COLO829 (cell line): ENCODE measurements at regions not wholly inside any gene's neighbourhood (a gene's known extent, or its start where the extent isn't known, plus 50 kb on each side); places are given as distances from the start of the nearest gene placed in this dataset.

ENCODE experiments used
- DNase-seq: peaks from one replicate; pipeline ENCODE4 v3.0.0; 2012; ENCODE audit warnings: low spot score

DNA sequence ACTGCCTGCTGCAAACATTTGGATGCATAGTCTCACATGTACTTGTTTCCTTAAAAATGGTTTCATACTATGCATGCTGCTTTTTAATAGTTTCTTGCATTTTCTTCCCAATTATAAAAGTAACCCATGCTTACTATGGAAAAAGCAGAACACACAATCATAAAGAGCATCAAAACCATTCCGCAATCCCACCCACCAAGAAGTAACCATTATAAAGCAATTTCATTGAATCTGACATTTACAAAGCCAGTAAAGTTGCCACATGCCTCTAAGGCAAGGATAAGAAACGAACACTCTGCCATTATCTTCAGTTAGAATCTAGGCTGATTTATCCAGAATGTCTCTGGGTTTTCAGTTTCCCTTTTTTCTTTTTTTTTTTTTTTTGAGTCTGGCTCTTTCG, 92.7 kb upstream of the OSMR start:
- DNase-seq, result no peak

DNA sequence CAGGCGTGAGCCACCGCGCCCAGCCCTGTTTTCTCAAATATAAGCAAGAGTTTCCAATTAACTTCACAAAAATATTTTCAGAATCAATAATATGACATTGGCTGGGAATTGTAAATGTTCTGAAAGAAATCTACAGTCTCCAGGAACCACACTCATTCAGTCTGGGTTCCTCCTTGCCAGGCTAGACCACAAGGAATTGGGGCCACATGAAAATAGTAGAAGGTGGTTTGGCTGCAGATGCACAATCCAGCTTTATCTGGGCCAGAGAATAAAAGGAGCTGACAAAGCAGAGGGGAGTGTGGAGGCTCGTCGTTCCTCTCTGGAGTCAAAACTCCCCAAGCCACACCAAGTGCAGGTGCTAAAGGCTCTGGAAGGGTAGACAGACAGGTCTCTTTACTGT, 92.0 kb upstream of the OSMR start:
- DNase-seq, result no peak

DNA sequence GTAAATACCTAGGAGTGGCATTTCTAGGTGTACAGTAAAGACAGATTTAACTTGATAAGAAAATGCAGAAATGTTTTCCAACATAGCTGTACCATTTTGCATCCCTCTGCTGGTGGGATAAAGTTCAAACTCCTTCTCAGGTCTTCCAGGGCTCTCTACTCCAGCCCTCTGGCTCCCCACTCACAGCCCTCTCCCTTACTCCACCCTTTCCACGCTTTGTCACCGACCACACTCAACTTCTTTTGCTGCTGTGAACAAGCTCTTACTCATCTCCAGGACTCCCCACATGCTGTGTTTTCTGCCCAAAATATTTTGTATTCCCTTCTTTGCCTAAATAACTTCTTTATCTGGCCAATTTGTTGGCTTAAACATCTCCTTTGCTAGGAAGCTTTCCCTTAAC, 90.6 kb upstream of the OSMR start:
- no peak for DNase-seq

DNA sequence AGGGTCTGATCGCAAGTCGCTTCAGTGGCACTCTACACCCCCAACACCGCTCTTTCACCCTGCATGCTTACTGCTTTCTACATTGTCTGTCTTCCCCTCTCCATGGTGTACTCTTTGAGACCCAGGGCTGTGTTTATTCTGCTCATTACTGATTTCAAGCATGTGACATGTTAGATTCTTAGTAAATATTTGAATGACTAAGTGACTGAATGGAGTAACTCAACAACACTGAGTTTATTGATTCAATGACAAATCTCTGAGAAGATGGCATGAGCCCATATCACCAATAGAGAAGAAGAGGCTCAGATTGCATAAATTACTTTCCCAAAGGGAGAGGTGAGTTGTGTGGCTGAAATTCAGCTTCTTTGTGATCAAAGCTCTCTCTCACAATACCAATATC, 89.7 kb upstream of the OSMR start:
- DNase-seq, result no peak

DNA sequence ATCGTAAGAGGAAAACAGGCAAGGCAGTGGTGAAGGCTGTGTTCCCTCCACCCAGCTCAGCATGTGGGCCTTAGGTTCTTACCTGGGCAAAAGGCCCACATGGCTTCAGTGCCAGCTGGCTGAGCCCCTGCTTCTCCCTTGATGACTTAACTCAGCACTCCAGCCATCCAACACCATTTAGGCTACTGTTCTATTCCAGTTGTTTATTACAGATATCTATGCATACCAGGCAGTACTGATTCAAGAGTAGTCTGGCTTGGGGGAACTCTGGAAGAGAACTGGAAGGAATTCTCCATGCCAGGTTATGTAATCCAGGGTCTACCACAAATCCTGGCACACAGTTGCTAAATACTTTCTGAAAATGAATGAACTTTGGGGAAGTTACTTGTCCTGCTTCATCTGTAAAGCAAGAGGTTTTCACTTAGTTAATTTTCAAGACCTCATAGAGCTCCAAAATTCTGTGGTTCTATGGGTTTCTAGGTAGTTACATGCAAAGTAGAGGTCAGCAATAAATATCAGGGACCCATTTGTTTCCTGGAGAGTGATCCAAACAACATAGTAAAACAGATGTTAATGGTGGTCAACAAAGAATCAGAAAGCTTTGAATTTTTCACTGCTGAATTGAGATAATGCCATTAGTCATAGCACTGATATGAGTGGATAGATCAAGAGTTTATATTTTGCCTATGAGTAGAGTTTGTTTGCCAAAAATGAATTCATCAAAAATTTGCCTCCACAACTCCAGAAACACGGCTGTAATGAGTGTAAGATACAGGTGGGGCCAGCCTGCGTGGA, 88.2 kb upstream of the OSMR start:
- no peak for DNase-seq

DNA sequence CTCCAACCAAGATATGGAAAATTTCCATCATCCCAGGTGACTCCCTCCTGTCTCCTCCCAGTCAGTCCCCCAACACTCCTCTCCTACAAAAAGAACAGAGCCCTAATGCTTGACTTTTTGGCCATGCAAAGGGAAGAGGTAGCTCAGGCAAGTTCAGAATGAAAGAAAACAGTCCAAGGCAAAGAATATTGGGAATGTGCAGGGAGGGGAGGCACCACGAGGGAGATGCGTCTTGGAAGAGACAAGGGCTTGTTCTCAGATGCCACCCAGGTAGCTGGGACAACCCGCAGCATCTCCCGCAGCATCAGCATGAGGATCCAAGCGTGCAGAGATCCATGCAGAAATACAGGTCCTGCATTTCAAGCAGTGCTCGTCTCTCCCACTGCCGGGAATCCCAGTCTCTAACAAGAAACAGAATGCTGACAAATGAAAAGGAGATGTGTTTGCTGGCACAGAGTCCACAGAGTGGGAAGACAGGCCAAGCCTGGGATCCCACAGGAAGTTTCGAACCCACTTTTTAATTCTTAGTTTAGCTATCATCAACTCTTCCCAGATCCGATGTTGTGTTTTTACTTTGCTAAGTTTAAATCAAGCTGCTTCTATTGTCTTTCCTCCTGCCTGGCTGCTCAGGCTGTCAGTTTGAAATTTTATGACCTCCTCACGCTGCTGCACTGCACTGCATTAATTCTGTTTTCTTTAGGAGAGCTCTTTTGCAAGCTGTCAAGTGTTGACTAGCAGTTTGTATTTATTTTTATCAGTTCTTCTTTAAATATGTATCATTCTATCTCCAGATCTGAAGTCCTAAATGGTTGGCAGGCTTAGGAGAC, 86.8 kb upstream of the OSMR start:
- DNase-seq, result no peak

DNA sequence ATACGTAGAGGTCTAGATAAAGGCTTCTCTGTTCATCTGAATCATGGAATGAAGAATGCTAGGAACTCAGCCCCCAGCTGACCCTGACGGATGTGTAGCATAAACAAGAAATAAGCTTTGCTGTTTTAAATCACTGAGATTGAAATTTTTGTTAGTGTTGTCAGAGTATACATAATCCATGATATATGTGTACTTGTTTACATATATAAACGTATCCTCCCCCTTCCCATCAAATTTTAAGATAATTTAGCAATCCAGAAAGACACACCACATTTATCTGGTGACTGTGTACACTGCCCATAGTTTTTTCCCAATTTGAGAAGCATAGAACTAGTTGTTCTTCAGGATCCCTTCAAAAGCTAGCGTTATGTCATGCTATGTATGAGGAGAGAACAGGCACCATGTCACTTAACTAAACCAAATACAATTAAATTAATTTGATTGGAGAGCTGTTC, 80.8 kb upstream of the OSMR start:
- DNase-seq, result no peak

DNA sequence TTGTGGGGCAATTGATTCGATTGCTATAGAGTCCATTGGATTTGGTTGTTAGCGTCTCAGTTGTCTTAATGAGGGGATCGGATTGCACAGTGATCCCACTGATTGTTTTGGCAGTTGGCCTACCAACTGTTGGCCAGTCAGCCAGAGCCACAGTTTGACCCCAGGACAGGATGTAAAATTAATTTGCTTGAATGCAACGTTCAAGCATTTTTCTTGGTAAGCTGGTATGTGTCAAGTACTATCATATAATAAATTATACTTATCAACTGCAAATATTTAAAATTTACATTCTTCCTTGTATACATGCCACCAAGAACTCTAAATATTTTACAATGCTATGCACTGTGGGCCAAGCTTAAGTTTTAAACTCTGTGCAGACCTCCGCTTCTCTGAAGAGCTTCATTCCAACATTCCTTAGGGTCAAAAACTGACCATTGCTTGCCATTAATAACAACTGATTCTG, 80.4 kb upstream of the OSMR start:
- no peak for DNase-seq

DNA sequence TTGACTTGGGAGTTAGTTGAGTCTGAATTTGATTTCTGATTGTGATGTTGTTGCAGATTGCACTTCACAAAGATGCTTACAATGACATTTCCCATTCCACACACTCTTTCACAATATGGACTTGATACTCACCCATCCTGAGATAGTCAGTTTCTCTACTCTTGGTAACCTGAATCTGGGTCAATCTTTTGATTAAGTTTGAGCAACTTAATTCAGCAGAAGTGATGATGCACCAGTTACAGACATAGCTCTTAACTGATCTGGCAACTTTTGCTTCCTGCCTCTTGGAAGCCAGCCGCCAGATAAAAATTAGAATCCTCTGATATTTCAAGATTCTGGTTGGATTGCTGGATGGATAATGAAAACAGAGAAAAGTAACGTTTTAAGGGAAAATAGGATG, 79.7 kb upstream of the OSMR start:
- no peak for DNase-seq

DNA sequence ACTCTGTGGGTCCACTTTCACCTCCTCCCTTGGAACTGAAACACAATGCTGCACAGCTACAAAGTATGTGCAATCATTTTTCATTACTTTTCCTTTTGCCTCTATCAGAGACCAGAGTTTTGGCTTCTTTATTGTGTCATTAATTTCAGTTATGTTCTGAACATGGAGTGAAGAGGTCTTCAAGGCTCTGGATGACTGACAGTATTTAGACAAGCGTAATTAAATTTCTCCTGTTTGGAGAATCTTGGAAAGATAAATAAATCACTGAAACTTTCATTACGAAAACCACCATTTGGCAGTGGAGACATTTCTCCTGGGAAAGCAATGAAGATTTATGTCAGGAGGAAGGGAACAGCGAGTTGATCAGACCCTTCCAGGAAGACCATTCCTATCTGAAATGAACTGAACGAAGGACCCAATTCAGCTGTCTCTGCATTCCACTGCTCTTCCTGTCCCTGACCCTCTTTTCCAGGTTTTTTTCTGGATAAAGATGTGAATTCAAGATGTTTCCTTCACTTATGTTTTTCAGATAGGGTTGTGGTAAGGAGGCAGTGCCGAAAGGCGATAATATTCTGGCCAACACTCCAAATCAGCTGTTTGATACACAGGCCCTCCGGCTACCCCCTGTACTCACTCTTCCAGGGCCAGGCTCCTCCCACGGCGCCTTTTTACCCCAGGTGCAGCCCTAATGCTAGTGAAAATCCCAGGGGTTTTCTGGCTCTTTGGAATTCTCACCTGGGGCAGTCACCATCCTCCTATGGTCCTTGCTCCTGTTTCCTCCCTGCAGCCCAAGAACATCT, 77.2 kb upstream of the OSMR start:
- DNase-seq, result no peak

DNA sequence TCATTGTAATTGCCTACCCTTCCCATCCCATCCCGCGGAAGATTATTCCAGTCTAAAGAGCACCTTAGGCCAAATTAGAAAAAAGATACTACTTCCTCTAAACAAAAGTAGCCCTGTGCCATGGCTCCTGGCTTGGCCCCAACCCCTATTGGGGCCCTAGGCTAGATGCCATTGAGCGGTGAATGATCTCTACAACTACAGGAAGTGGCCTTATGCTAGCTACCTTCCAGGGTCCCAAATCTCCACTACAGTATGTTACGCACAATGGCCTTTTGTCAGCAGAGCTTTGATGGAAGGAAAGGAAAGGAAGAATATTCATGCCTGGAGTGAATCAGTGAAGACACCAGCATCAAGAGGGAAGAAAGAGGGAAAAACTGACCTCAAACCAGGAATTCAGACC, 73.3 kb upstream of the OSMR start:
- DNase-seq, result peak; percentile 56

DNA sequence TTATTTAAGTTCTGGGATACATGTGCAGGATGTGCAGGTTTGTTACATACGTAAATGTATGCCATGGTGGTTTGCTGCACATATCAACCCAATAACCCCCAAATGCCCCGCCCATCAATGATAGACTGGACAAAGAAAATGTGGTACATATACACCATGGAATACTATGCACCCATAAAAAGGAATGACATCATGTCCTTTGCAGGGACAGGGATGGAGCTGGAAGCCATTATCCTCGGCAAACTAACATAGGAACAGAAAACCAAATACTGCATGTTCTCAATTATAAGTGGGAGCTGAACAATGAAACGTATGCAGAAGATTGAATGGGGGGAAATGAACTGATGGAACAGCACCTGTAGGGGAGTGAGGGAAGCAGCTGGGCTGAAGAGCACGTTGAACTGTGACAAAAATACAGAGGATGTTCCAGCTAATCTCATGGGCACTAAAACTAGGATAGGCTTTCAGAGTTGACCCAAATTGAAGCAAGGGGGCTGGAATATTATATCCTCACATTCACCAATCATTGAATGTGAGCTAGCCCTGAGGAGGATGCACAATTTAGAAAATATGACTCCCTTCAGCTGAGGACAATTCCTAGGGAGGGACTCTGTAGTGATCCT, 70.5 kb upstream of the OSMR start:
- no peak for DNase-seq

DNA sequence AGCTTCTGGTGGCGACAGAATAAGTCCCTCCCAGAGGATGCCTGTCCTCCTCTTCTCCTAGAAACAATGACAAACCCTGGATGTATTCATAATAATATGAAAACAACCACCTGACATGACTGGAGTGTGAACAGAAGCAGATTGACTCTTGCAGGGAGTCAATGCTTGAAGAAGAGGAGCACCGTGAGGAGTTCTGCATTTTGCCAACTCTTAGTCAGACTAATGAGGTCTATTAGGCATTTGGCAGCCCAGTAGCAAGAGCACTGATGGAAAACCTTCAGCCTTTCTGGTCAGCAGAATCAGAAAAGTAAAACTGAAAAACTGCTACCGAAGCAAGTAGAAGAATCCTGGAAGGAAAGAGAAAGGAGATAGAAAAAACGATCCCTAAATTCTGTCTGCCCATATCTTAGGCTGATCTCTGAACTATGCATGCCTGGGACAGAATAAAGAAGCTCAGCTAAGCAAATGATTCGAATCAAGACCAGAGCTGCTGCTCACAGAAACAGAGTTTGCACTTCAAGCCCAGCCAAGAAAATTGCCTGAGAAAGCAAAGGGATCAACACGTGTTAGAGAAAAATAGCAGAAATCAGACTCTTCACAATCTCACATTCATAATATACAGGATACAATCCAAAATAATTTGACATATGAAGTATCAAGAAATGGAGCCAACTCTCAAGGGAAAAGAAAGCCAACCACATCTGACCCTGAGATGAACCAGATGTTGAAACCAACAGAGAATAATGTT, 69.5 kb upstream of the OSMR start:
- DNase-seq, result no peak

DNA sequence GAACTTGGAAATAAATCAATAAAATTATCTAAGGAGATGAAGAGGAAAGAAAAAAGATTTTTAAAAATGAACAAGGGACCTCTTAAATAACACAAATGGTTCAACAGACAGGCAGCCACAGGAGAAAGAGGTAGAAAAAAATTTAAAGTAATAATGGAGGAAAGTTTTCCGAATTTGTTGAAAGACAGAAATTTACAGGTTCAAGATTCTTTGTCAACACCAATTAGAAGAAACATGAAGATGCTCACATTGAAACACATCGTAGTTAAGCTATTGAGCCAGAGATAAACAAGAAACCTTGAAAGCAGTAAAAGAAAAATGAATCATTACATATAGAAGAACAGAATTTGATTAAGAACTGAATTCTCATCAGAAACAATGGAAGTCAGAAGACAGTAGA, 68.7 kb upstream of the OSMR start:
- DNase-seq, result no peak

DNA sequence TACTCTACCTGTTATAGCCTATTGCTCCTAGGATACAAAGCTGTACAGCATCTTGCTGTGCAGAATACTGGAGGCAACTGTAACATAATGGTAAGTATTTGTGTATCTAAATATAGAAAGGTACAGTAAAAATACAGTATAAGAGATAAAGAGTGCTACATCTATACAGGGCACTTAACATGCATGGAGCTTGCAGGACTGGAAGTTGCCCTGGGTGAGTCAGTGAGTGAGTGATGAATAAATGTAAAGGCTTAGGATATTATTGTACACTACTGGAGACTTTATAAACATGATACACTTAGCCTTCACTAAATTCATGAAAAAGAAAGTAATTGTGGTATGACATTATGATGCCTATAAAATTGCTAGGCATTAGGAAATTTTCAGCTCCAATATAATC, 65.5 kb upstream of the OSMR start:
- DNase-seq, result no peak

DNA sequence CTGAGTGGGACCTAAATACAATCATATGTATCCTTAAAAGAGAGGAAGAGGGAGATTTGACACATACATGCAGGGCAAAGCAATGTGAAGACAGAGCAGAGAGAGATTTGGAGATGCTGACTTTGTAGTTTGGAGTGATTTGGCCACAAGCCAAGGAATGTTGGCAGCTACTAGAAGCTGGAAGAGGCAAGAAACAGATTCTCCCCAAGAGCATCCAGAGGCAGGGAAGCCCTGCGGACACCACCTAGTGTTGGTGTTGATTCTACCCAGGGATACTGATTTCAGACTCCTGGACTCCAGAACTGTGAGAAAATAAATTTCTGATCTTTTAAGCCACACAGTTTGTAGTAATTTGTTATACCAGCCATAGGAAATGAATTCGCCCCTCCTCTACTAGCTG, 64.9 kb upstream of the OSMR start:
- DNase-seq, result no peak

DNA sequence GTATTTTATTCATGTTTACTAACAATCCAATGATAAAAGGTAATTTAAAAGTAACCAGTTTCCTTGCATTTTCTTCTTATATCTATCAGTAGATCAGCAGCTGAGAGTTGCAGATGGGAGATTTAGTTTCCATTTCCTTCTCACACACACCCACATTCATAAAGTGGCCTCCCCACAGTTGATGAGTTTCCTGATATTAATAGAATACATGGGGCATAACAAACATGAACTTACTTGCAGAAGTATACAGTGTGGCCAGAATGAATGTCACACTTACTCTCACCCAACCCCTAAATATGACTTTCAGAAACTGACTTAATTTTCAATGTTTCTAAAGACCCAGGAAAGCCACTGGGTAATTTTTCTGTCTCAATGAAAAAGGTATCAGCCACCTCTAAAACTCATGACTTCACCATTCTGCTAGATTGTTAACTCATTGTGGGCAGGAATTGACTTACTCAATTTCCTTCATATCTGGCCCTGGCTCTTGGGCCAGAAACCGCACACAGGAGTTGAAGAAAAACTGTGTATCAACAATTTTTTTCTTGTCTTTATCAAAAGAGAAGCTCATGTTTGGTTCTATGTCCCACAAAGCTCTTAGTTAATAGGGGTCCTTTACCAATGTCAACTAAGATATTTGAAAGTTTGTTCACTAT, 63.5 kb upstream of the OSMR start:
- DNase-seq, result no peak

DNA sequence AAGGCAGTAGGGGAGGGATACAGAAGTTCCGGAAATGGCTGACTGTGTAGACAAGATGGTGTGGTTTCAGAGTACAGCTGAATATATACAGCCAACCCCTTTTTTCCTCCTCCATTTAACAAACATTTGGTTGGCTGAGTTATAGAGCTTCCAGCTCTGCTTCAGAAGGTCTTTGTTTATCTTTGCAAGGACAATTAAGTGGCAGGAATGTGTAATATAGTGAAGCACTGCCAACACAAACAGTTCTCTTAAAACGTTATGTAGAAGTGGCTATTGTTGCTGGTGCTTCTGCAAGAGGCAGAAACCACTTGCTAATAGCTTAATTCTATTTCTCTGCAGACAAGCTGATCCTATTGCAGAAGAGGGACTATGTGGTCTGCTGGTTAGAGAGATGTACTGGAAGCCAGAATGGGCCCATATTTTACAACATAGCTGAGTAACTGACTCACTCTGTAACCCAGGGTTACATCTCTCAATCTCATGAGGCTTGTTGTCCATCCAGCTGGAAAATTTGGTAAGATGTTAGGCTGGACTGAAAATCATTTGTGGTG, 62.7 kb upstream of the OSMR start:
- no peak for DNase-seq

DNA sequence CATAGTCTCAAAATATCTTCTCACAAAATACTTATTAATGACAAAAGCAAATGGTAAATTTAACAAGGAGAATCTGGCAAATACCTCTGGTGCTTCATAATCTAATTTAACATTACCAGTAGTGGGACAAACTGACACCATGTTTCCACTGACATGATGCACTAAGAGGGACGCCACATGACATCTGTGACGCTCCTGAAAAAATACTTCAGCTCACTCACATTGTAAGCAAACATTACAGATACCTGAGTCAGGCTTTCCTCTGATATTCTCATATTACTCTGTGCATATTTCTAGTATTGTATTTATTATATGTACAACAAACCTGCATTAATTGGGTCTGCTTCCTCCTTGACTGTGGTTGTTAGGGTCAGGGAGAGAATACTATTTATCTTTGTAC, 56.7 kb upstream of the OSMR start:
- no peak for DNase-seq

DNA sequence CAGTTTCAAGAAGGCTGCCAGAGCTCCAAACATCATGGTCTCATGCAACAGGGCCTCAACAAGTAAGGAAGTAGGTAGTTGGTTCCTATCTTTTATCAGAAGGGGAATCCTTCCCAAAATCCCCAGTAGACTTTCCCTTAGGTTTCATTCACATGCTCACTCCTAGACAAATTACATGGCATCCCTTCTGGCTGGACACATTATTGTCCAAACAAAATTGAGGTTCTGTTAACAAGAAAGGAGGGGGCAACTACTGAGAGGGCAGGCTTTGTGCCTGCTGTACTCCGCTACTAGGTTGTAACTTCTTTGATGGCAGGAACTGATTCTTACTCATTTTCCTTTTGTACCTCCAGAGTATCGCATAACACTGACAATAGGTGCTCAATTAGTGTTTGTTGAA, 56.0 kb upstream of the OSMR start:
- DNase-seq, result no peak

DNA sequence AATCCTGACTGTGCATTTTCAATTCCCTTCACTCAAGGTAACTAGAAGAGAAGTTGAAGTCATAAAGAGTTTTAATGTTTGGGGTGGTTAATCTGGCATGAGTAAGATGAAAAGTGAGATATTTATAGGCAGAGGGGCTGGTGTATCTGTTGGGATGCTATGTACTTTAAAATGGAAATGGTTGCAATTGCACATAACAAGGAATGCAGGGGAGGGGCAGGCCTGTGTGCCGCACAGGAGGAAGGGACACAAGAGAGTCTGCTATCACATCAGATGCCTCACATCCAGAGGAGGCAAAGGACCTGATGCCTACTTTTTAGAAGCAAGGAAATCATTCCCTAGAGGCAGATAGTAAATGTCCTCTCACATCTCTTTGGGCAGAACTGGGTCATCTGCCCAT, 55.5 kb upstream of the OSMR start:
- no peak for DNase-seq
